GM23248 (cell line): ENCODE measurements at regions not wholly inside any gene's neighbourhood (a gene's known extent, or its start where the extent isn't known, plus 50 kb on each side); places are given as distances from the start of the nearest gene placed in this dataset.

ENCODE experiments used
- DNase-seq: peaks from one replicate; pipeline ENCODE4 v3.0.0-alpha.2; 2015
- H2AFZ ChIP-seq: fragments of 200-600 bp; sonication (generic); 2 replicates; pipeline ENCODE4 v1.6.1; 2016; ENCODE audit warnings: antibody characterized with exemption
- H3F3A ChIP-seq: fragments of 200-600 bp; sonication (generic); 2 replicates; pipeline ENCODE4 v1.6.1; 2016; ENCODE audit warnings: mild to moderate bottlenecking, antibody characterized with exemption, mixed run types; ENCODE audit not compliant: insufficient read depth
- H3K27ac ChIP-seq: fragments of 200-600 bp; sonication (generic); 2 replicates; pipeline ENCODE4 v1.5.1; 2016; ENCODE audit warnings: mild to moderate bottlenecking
- H3K27me3 ChIP-seq: fragments of 200-600 bp; sonication (generic); replicated peaks from 2 replicates; pipeline ENCODE4 v1.6.1; 2016; ENCODE audit warnings: mild to moderate bottlenecking; ENCODE audit not compliant: insufficient read depth
- H3K36me3 ChIP-seq: fragments of 200-600 bp; sonication (generic); 2 replicates; pipeline ENCODE4 v1.6.1; 2016; ENCODE audit warnings: low read depth, mild to moderate bottlenecking
- H3K4me1 ChIP-seq: fragments of 200-600 bp; sonication (generic); 2 replicates; pipeline ENCODE4 v1.6.1; 2016; ENCODE audit warnings: mild to moderate bottlenecking; ENCODE audit not compliant: insufficient read depth
- H3K4me2 ChIP-seq: fragments of 200-600 bp; sonication (generic); one replicate; pipeline ENCODE4 v1.6.1; 2016; ENCODE audit warnings: mild to moderate bottlenecking; ENCODE audit not compliant: unreplicated experiment
- H3K4me3 ChIP-seq: fragments of 200-600 bp; sonication (generic); 2 replicates; pipeline ENCODE4 v1.5.1; 2016; ENCODE audit warnings: mild to moderate bottlenecking
- H3K79me2 ChIP-seq: fragments of 200-600 bp; sonication (generic); 2 replicates; pipeline ENCODE4 v1.6.1; 2016; ENCODE audit warnings: mild to moderate bottlenecking; ENCODE audit not compliant: insufficient read depth
- H3K9ac ChIP-seq: fragments of 200-600 bp; sonication (generic); 2 replicates; pipeline ENCODE4 v1.6.1; 2016; ENCODE audit warnings: mild to moderate bottlenecking
- H3K9me2 ChIP-seq: fragments of 200-600 bp; sonication (generic); 2 replicates; pipeline ENCODE4 v1.6.1; 2016; ENCODE audit warnings: mixed run types, mild to moderate bottlenecking, moderate library complexity; ENCODE audit not compliant: insufficient read depth
- H3K9me3 ChIP-seq: fragments of 200-600 bp; sonication (generic); one replicate; pipeline ENCODE4 v1.6.1; 2017; ENCODE audit warnings: low read depth
- H4K20me1 ChIP-seq: fragments of 200-600 bp; sonication (generic); 2 replicates; pipeline ENCODE4 v1.6.0; 2016; ENCODE audit not compliant: insufficient read depth
- EZH2 ChIP-seq: fragments of 200-600 bp; sonication (generic); IDR thresholded peaks from 2 replicates; pipeline ENCODE4 v1.6.1; 2018; ENCODE audit warnings: antibody characterized with exemption, mild to moderate bottlenecking; ENCODE audit not compliant: insufficient read depth, poor library complexity, severe bottlenecking
- EZH2phosphoT487 ChIP-seq: fragments of 200-600 bp; sonication (generic); IDR thresholded peaks from 2 replicates; pipeline ENCODE4 v1.6.1; 2018; ENCODE audit warnings: antibody characterized with exemption, moderate library complexity, mild to moderate bottlenecking, low read depth; ENCODE audit not compliant: insufficient read depth
- WGBS, 2 experiments: methylation state at CpG; one replicate each; pipeline ENCODE4 v1.1.6; 2015 to 2017; ENCODE audit warnings: low lambda C conversion rate in 2 of 2, low coverage in 1 of 2; ENCODE audit errors: missing lambda C conversion rate in 2 of 2; 5-methylcytosine and 5-hydroxymethylcytosine counted together
- in situ Hi-C: fragments of 300-500 bp; cut with MboI; formaldehyde crosslinking; loops from 2 replicates; pipeline ENCODE4 v1.15.0; 2020

GRCh38 chr12:33251548-33251947 lies 188.1 kb downstream of the SYT10 start:
- DNase-seq = no peak
- H3K79me2 ChIP-seq = no peaks in the 10 kb centered on the region
- no peaks in the 10 kb centered on the region for H3F3A ChIP-seq
- no peaks in the 10 kb centered on the region for H3K9me2 ChIP-seq
- no peaks in the 10 kb centered on the region for H3K4me1 ChIP-seq
- H3K27me3 ChIP-seq = no peaks in the 10 kb centered on the region
- H3K4me2 ChIP-seq = no peak overlapping the region
- no peaks in the 10 kb centered on the region for H4K20me1 ChIP-seq
- H2AFZ ChIP-seq = no peak overlapping the region
- in situ Hi-C loops = no loop called here
- TF ChIP-seq EZH2phosphoT487 (no peak), EZH2 (no peak)
- no peaks in the 10 kb centered on the region for H3K9me3 ChIP-seq
- no peak overlapping the region for H3K4me3 ChIP-seq
- H3K9ac ChIP-seq = no peak overlapping the region
- H3K36me3 ChIP-seq = no peaks in the 10 kb centered on the region
- H3K27ac ChIP-seq = no peak overlapping the region

- H3K27ac ChIP-seq = no peak overlapping the region
Measured at GRCh38 chr12:33248364-33248763, 191.3 kb downstream of the SYT10 start.

GRCh38 chr12:33247625-33248024 lies 192.0 kb downstream of the SYT10 start:
- no peaks in the 10 kb centered on the region for H3K36me3 ChIP-seq

More at GRCh38 chr12:33248364-33248763, 191.3 kb downstream of the SYT10 start:
- WGBS, 2 experiments = 12% methylated on average over 3 of the region's 3 CpGs
- H4K20me1 ChIP-seq = no peaks in the 10 kb centered on the region
- no peaks in the 10 kb centered on the region for H3K9me2 ChIP-seq
- H3K4me1 ChIP-seq = no peaks in the 10 kb centered on the region
- no peaks in the 10 kb centered on the region for H3K27me3 ChIP-seq
- TF ChIP-seq EZH2 (no peak), EZH2phosphoT487 (no peak)
- H3K9ac ChIP-seq = no peak overlapping the region
- in situ Hi-C loops = no loop called here
- no peaks in the 10 kb centered on the region for H3K79me2 ChIP-seq
- H3F3A ChIP-seq = no peaks in the 10 kb centered on the region
- no peak overlapping the region for H3K4me2 ChIP-seq
- H3K9me3 ChIP-seq = no peaks in the 10 kb centered on the region
- no peak for DNase-seq
- H3K4me3 ChIP-seq = no peak overlapping the region
- no peak overlapping the region for H2AFZ ChIP-seq
- no peaks in the 10 kb centered on the region for H3K36me3 ChIP-seq

GRCh38 chr12:33245434-33245833 lies 194.2 kb downstream of the SYT10 start:
- in situ Hi-C loops = no loop called here
- TF ChIP-seq EZH2phosphoT487 = no peak
- no peak for TF ChIP-seq EZH2
- DNase-seq = no peak
- Histone ChIP-seq H3F3A (no peaks in the 10 kb centered on the region), H4K20me1 (no peaks in the 10 kb centered on the region), H3K4me1 (no peaks in the 10 kb centered on the region), H3K4me3 (no peak overlapping the region), H3K4me2 (no peak overlapping the region), H3K27me3 (no peaks in the 10 kb centered on the region), H2AFZ (no peak overlapping the region), H3K9me3 (no peaks in the 10 kb centered on the region), H3K9me2 (no peaks in the 10 kb centered on the region), H3K27ac (no peak overlapping the region), H3K36me3 (no peaks in the 10 kb centered on the region), H3K79me2 (no peaks in the 10 kb centered on the region), H3K9ac (no peak overlapping the region)
- WGBS, 2 experiments = 1 to 3% methylated on average over 4 of the region's 4 CpGs

More at GRCh38 chr12:33247625-33248024, 192.0 kb downstream of the SYT10 start:
- no peaks in the 10 kb centered on the region for H3K79me2 ChIP-seq
- in situ Hi-C loops = no loop called here
- H2AFZ ChIP-seq = no peak overlapping the region
- H3K9me3 ChIP-seq = no peaks in the 10 kb centered on the region
- no peaks in the 10 kb centered on the region for H3F3A ChIP-seq
- H4K20me1 ChIP-seq = no peaks in the 10 kb centered on the region
- no peak for DNase-seq
- TF ChIP-seq EZH2phosphoT487 = no peak
- no peak for TF ChIP-seq EZH2
- H3K27ac ChIP-seq = no peak overlapping the region
- WGBS, 2 experiments = 30 to 38% methylated on average over 1 of the region's 1 CpG
- H3K9ac ChIP-seq = no peak overlapping the region
- H3K4me3 ChIP-seq = no peak overlapping the region
- no peaks in the 10 kb centered on the region for H3K9me2 ChIP-seq
- H3K4me2 ChIP-seq = no peak overlapping the region
- H3K27me3 ChIP-seq = no peaks in the 10 kb centered on the region
- H3K4me1 ChIP-seq = no peaks in the 10 kb centered on the region

GRCh38 chr12:33226671-33227070 lies 212.9 kb downstream of the SYT10 start:
- no peaks in the 10 kb centered on the region for H3K27me3 ChIP-seq
- H3K9ac ChIP-seq = no peak overlapping the region
- peaks cover 7% of the 10 kb centered on the region for H3K9me3 ChIP-seq
- no peaks in the 10 kb centered on the region for H4K20me1 ChIP-seq
- no peak for DNase-seq
- H3K9me2 ChIP-seq = no peaks in the 10 kb centered on the region
- no peak for TF ChIP-seq EZH2phosphoT487
- TF ChIP-seq EZH2 = no peak
- no peaks in the 10 kb centered on the region for H3K36me3 ChIP-seq
- H3K27ac ChIP-seq = no peak overlapping the region
- H3K4me1 ChIP-seq = no peaks in the 10 kb centered on the region
- no peaks in the 10 kb centered on the region for H3F3A ChIP-seq
- H3K4me3 ChIP-seq = no peak overlapping the region
- no peak overlapping the region for H3K4me2 ChIP-seq
- in situ Hi-C loops = no loop called here
- no peaks in the 10 kb centered on the region for H3K79me2 ChIP-seq
- no peak overlapping the region for H2AFZ ChIP-seq
